ENCODE measurements at regions not wholly inside any gene's neighbourhood (a gene's known extent, or its start where the extent isn't known, plus 50 kb on each side); places are given as distances from the start of the nearest gene placed in this dataset.

GRCh38 chr12:84594157-84594556 lies 318.4 kb downstream of the SLC6A15 start:
- DNase-seq (no peak), ATAC-seq (ENCODE audit: low read depth) (no peak)
- Histone ChIP-seq H3K9ac (ENCODE audit: low read length) (no peak overlapping the region), H3K9me3 (ENCODE audit: control extremely low read depth in 1 of 3, control insufficient read depth in 2 of 3, insufficient read depth in 1 of 3, low read length in 2 of 3) (no peaks in the 10 kb centered on the region), H3K27ac (ENCODE audit: low read length in 2 of 2) (no peak overlapping the region), H3K4me1 (ENCODE audit: control insufficient read depth in 2 of 2, insufficient read depth in 2 of 2, low read length in 2 of 2) (no peaks in the 10 kb centered on the region), H3K4me2 (replicated peaks; ENCODE audit: low read depth, low read length, poor library complexity, severe bottlenecking) (no peak overlapping the region), H3K27me3 (replicated peaks in 1 of 4; ENCODE audit: control extremely low read depth in 1 of 4, control insufficient read depth in 3 of 4, insufficient read depth in 4 of 4, low read length in 3 of 4) (no peaks in the 10 kb centered on the region), H2AFZ (ENCODE audit: insufficient read depth, low read depth, low read length, poor library complexity, severe bottlenecking) (no peak overlapping the region), H3K79me2 (ENCODE audit: control insufficient read depth, insufficient read depth, low read length) (no peaks in the 10 kb centered on the region), H3K4me3 (ENCODE audit: control extremely low read depth in 1 of 5, extremely low read depth in 1 of 5, insufficient read depth in 1 of 5, low read depth in 2 of 5, low read length in 4 of 5) (no peak overlapping the region), H4K20me1 (ENCODE audit: control insufficient read depth, insufficient read depth, low read length, poor library complexity, severe bottlenecking) (no peaks in the 10 kb centered on the region), H3K36me3 (replicated peaks in 1 of 2; ENCODE audit: control extremely low read depth in 1 of 2, control insufficient read depth in 1 of 2, extremely low read depth in 1 of 2, insufficient read depth in 2 of 2, low read length in 1 of 2) (no peaks in the 10 kb centered on the region)
- CTCF ChIA-PET = no interaction called here
- WGBS (ENCODE audit: insufficient coverage) = 100% methylated on average over 2 of the region's 6 CpGs
- Mint-ChIP-seq H3K27ac (no peak overlapping the region), H3K9me3 (ENCODE audit: insufficient read depth) (peaks cover 2% of the 10 kb centered on the region), H3K4me1 (no peaks in the 10 kb centered on the region), H3K4me3 (no peak overlapping the region), H3K27me3 (no peaks in the 10 kb centered on the region)
- intact Hi-C loops (cut with micrococcal nuclease) = no loop called here
- no peak for TF ChIP-seq CTCF (IDR thresholded peaks at IDR 0.05)
- TF ChIP-seq EZH2 (IDR thresholded peaks at IDR 0.05; ENCODE audit: borderline replicate concordance, insufficient read depth, low read depth, low read length, poor library complexity, severe bottlenecking) = no peak
- POLR2A ChIA-PET = no interaction called here

GRCh38 chr12:84585776-84586395 lies 326.7 kb downstream of the SLC6A15 start:
- Histone ChIP-seq H3K4me3 (ENCODE audit: control extremely low read depth in 1 of 5, extremely low read depth in 1 of 5, insufficient read depth in 1 of 5, low read depth in 2 of 5, low read length in 4 of 5) (no peak overlapping the region), H3K9me3 (ENCODE audit: control extremely low read depth in 1 of 3, control insufficient read depth in 2 of 3, insufficient read depth in 1 of 3, low read length in 2 of 3) (no peaks in the 10 kb centered on the region), H3K4me1 (ENCODE audit: control insufficient read depth in 2 of 2, insufficient read depth in 2 of 2, low read length in 2 of 2) (no peaks in the 10 kb centered on the region), H4K20me1 (ENCODE audit: control insufficient read depth, insufficient read depth, low read length, poor library complexity, severe bottlenecking) (no peaks in the 10 kb centered on the region), H2AFZ (ENCODE audit: insufficient read depth, low read depth, low read length, poor library complexity, severe bottlenecking) (no peak overlapping the region), H3K27me3 (replicated peaks in 1 of 4; ENCODE audit: control extremely low read depth in 1 of 4, control insufficient read depth in 3 of 4, insufficient read depth in 4 of 4, low read length in 3 of 4) (no peaks in the 10 kb centered on the region), H3K9ac (ENCODE audit: low read length) (no peak overlapping the region), H3K79me2 (ENCODE audit: control insufficient read depth, insufficient read depth, low read length) (no peaks in the 10 kb centered on the region), H3K4me2 (replicated peaks; ENCODE audit: low read depth, low read length, poor library complexity, severe bottlenecking) (no peak overlapping the region), H3K36me3 (replicated peaks in 1 of 2; ENCODE audit: control extremely low read depth in 1 of 2, control insufficient read depth in 1 of 2, extremely low read depth in 1 of 2, insufficient read depth in 2 of 2, low read length in 1 of 2) (no peaks in the 10 kb centered on the region), H3K27ac (ENCODE audit: low read length in 2 of 2) (no peak overlapping the region)
- intact Hi-C loops (cut with micrococcal nuclease) = no loop called here
- CTCF ChIA-PET = no interaction called here
- Mint-ChIP-seq H3K27ac (no peak overlapping the region), H3K27me3 (no peaks in the 10 kb centered on the region), H3K4me1 (no peaks in the 10 kb centered on the region), H3K4me3 (no peak overlapping the region), H3K9me3 (ENCODE audit: insufficient read depth) (no peaks in the 10 kb centered on the region)
- DNase-seq (no peak), ATAC-seq (ENCODE audit: low read depth) (no peak)
- WGBS (ENCODE audit: insufficient coverage) = no CpG with 5 or more reads among the region's 5 CpGs
- POLR2A ChIA-PET = no interaction called here
- TF ChIP-seq CTCF (IDR thresholded peaks at IDR 0.05) = no peak
- no peak for TF ChIP-seq EZH2 (IDR thresholded peaks at IDR 0.05; ENCODE audit: borderline replicate concordance, insufficient read depth, low read depth, low read length, poor library complexity, severe bottlenecking)

Measured in B cell (primary cell).